Panc1 (cell line): ENCODE measurements at regions not wholly inside any gene's neighbourhood (a gene's known extent, or its start where the extent isn't known, plus 50 kb on each side); places are given as distances from the start of the nearest gene placed in this dataset.

Source experiments
- ATAC-seq: fragments of 200-7000 bp; cut with Tn5 transposase; 2 replicates; pipeline ENCODE4 v1.9.1; 2020; ENCODE audit warnings: mild to moderate bottlenecking, moderate library complexity
- BruUV-seq: library from RNA; stranded (reverse); fragments of 400-500 nt; replicated peaks from 2 replicates; lab custom pipeline; 2021; lab: Mats Ljungman, UMichigan
- CTCF ChIA-PET: fragments of 300-600 bp; sonication (Branson Sonifier 250); formaldehyde crosslinking; loops from one replicate; lab custom pipeline; 2022; ENCODE audit warnings: antibody characterized with exemption; lab: Charles Lee
- POLR2A ChIA-PET: fragments of 300-600 bp; sonication (Branson Sonifier 250); formaldehyde crosslinking; loops from one replicate; lab custom pipeline; 2022; ENCODE audit warnings: antibody characterized with exemption; lab: Charles Lee
- DNase-seq: peaks from one replicate; pipeline ENCODE4 v3.0.0-alpha.2; 2010; ENCODE audit warnings: low read depth, low spot score
- H3K27ac ChIP-seq: 2 replicates; pipeline ENCODE4 v1.5.1; 2011; ENCODE audit warnings: mild to moderate bottlenecking, low read length, inconsistent platforms
- H3K27me3 ChIP-seq: fragments of 200-500 bp; sonication (Bioruptor generic); 2 replicates; pipeline ENCODE4 v1.6.0; 2014; ENCODE audit warnings: low read length, inconsistent platforms; ENCODE audit not compliant: control insufficient read depth, insufficient read depth
- H3K36me3 ChIP-seq: fragments of 200-500 bp; sonication (Bioruptor generic); 2 replicates; pipeline ENCODE4 v1.5.1; 2014; ENCODE audit warnings: inconsistent platforms, mild to moderate bottlenecking, low read length, moderate library complexity; ENCODE audit not compliant: control insufficient read depth, insufficient read depth
- H3K4me1 ChIP-seq: 2 replicates; pipeline ENCODE4 v1.5.1; 2011; ENCODE audit warnings: inconsistent platforms, mild to moderate bottlenecking, low read length, moderate library complexity; ENCODE audit not compliant: control insufficient read depth, insufficient read depth
- H3K4me3 ChIP-seq, 2 experiments: 2 replicates each; pipeline ENCODE4 v1.5.1; 2011 to 2012; ENCODE audit warnings: low read depth in 2 of 2, low read length in 2 of 2, mild to moderate bottlenecking in 2 of 2, inconsistent platforms in 1 of 2, moderate library complexity in 1 of 2
- H3K9me3 ChIP-seq: fragments of 200-500 bp; sonication (Bioruptor generic); 2 replicates; pipeline ENCODE4 v1.5.1; 2014; ENCODE audit warnings: low read depth, mild to moderate bottlenecking, inconsistent platforms, low read length, moderate library complexity; ENCODE audit not compliant: control insufficient read depth, insufficient read depth
- CTCF ChIP-seq: fragments of 450-650 bp; IDR thresholded peaks from 2 replicates; pipeline ENCODE4 v1.5.1; 2017; ENCODE audit warnings: mild to moderate bottlenecking
- POLR2AphosphoS5 ChIP-seq: IDR thresholded peaks from 2 replicates; pipeline ENCODE4 v1.6.1; 2012; ENCODE audit warnings: mild to moderate bottlenecking, low read depth, low read length, moderate library complexity
- REST ChIP-seq, 2 experiments: IDR thresholded peaks; 2 replicates each; pipeline ENCODE4 v1.6.1; 2011 to 2012; ENCODE audit warnings: low read depth in 2 of 2, control low read depth in 1 of 2, low read length in 1 of 2, mild to moderate bottlenecking in 1 of 2, moderate library complexity in 1 of 2; ENCODE audit not compliant: insufficient read depth in 1 of 2
- SIN3A ChIP-seq: IDR thresholded peaks from 2 replicates; pipeline ENCODE4 v1.6.1; 2012; ENCODE audit warnings: low read depth, mild to moderate bottlenecking, low read length, moderate library complexity, borderline replicate concordance; ENCODE audit not compliant: insufficient read depth
- TCF7L2 ChIP-seq: IDR thresholded peaks from 2 replicates; pipeline ENCODE4 v1.6.1; 2011; ENCODE audit warnings: mild to moderate bottlenecking, low read depth, low read length, inconsistent platforms
- in situ Hi-C: cut with HindIII; loops from 2 replicates; pipeline ENCODE4 v1.10.0; 2016; ENCODE audit warnings: low sequenced_read_pairs, low pct_unique_long_range_greater_than_20kb
- intact Hi-C: fragments of 100-400 bp; cut with micrococcal nuclease; formaldehyde crosslinking; loops from one replicate; pipeline ENCODE4 v1.10.0; 2022; ENCODE audit not compliant: unreplicated experiment

- H3K4me1 ChIP-seq: no peaks in the 10 kb centered on the region
- no peaks in the 10 kb centered on the region for H3K27me3 ChIP-seq
- BruUV-seq: no TSS peak
- in situ Hi-C loops (no loop called here), intact Hi-C loops (no loop called here)
- ChIA-PET CTCF (no interaction called here), POLR2A (no interaction called here)
- DNase-seq: no peak
- no peak overlapping the region for H3K27ac ChIP-seq
- no peak for ATAC-seq
- H3K4me3 ChIP-seq: no peak overlapping the region
- TF ChIP-seq TCF7L2 (no peak), SIN3A (no peak), REST (IDR thresholded peaks at IDR 0.05; ENCODE audit: insufficient read depth in 1 of 2, low read depth in 2 of 2, low read length in 1 of 2) (no peak), CTCF (no peak), POLR2AphosphoS5 (no peak)
- no peaks in the 10 kb centered on the region for H3K9me3 ChIP-seq
- no peaks in the 10 kb centered on the region for H3K36me3 ChIP-seq
Observed at GRCh38 chr18:26710470-26711096, 154.9 kb downstream of the AQP4 start.

- intact Hi-C loops: no loop called here
- ChIA-PET CTCF (no interaction called here), POLR2A (no interaction called here)
- Histone ChIP-seq H3K27ac (no peak overlapping the region), H3K36me3 (no peaks in the 10 kb centered on the region), H3K4me3 (no peak overlapping the region), H3K4me1 (no peaks in the 10 kb centered on the region), H3K9me3 (no peaks in the 10 kb centered on the region), H3K27me3 (no peaks in the 10 kb centered on the region)
- no peak for TF ChIP-seq SIN3A
- TF ChIP-seq CTCF: no peak
- no peak for TF ChIP-seq TCF7L2
- no peak for TF ChIP-seq REST (IDR thresholded peaks at IDR 0.05; ENCODE audit: insufficient read depth in 1 of 2, low read depth in 2 of 2, low read length in 1 of 2)
- TF ChIP-seq POLR2AphosphoS5: no peak
- no TSS peak for BruUV-seq
- in situ Hi-C loops: no loop called here
- DNase-seq (no peak), ATAC-seq (no peak)
Observed at GRCh38 chr18:26709897-26710296, 155.6 kb downstream of the AQP4 start.
